Thyroid gland (tissue), 4 donors: ENCODE measurements at regions not wholly inside any gene's neighbourhood (a gene's known extent, or its start where the extent isn't known, plus 50 kb on each side); places are given as distances from the start of the nearest gene placed in this dataset.

Source experiments
- DNase-seq, 2 donors: peaks; one replicate each; pipeline ENCODE4 v3.0.0-alpha.2; 2019
- H3K27ac ChIP-seq, 3 donors: fragments of 200-600 bp; sonication (generic); 1 replicate in 2 of 3; 2 replicates in 1 of 3; pipeline ENCODE4 v1.5.1; 2016 to 2019; ENCODE audit warnings: mild to moderate bottlenecking in 1 of 3, moderate library complexity in 1 of 3
- H3K27me3 ChIP-seq: fragments of 200-600 bp; sonication (generic); one replicate; pipeline ENCODE4 v1.5.1; 2019
- H3K36me3 ChIP-seq, 2 donors: fragments of 200-600 bp; sonication (generic); one replicate each; pipeline ENCODE4 v1.5.1; 2016 to 2019
- H3K4me1 ChIP-seq, 2 donors: fragments of 200-600 bp; sonication (generic); one replicate each; pipeline ENCODE4 v1.5.1; 2017 to 2019
- H3K4me3 ChIP-seq, 3 donors: fragments of 200-600 bp; sonication (generic); replicated peaks in 1 of 3; 1 replicate in 2 of 3; 2 replicates in 1 of 3; pipeline ENCODE4 v1.5.1; 2016; ENCODE audit warnings: mild to moderate bottlenecking in 1 of 3
- H3K9me3 ChIP-seq: fragments of 200-600 bp; sonication (generic); one replicate; pipeline ENCODE4 v1.5.1; 2017
- POLR2A ChIP-seq, 2 donors: fragments of 450-650 bp; IDR thresholded peaks; one replicate each; pipeline ENCODE4 v1.6.1; 2017; ENCODE audit warnings: antibody characterized with exemption in 2 of 2, mild to moderate bottlenecking in 2 of 2, moderate library complexity in 1 of 2
- WGBS, 2 donors: methylation state at CpG; one replicate each; pipeline ENCODE4 v1.1.5; 2017; 5-methylcytosine and 5-hydroxymethylcytosine counted together
- intact Hi-C: fragments of 100-400 bp; cut with DNase I; formaldehyde crosslinking; loops from one replicate; pipeline ENCODE4 v1.15.1; 2023
- TF ChIP-seq, protein P1 (sequence below), 6 experiments: fragments of 200-600 bp in 3 of 6; fragments of 450-650 bp in 3 of 6; sonication (generic) in 3 of 6; IDR thresholded peaks; one replicate each; pipeline ENCODE4 v1.5.1; 2016 to 2019; ENCODE audit warnings: antibody characterized with exemption in 6 of 6, mild to moderate bottlenecking in 2 of 6, inconsistent platforms in 1 of 6, moderate library complexity in 1 of 6

GRCh38 chr15:87720235-87720634, 536.3 kb downstream of the NTRK3 start:
- Histone ChIP-seq H3K9me3 (no peaks in the 10 kb centered on the region), H3K27ac (no peak overlapping the region), H3K4me3 (no peak overlapping the region), H3K27me3 (no peaks in the 10 kb centered on the region), H3K4me1 (no peaks in the 10 kb centered on the region), H3K36me3 (no peaks in the 10 kb centered on the region)
- DNase-seq, result no peak
- TF ChIP-seq POLR2A (IDR thresholded peaks at IDR 0.05), result no peak
- TF ChIP-seq, protein P1, sequence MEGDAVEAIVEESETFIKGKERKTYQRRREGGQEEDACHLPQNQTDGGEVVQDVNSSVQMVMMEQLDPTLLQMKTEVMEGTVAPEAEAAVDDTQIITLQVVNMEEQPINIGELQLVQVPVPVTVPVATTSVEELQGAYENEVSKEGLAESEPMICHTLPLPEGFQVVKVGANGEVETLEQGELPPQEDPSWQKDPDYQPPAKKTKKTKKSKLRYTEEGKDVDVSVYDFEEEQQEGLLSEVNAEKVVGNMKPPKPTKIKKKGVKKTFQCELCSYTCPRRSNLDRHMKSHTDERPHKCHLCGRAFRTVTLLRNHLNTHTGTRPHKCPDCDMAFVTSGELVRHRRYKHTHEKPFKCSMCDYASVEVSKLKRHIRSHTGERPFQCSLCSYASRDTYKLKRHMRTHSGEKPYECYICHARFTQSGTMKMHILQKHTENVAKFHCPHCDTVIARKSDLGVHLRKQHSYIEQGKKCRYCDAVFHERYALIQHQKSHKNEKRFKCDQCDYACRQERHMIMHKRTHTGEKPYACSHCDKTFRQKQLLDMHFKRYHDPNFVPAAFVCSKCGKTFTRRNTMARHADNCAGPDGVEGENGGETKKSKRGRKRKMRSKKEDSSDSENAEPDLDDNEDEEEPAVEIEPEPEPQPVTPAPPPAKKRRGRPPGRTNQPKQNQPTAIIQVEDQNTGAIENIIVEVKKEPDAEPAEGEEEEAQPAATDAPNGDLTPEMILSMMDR (IDR thresholded peaks at IDR 0.05), result no peak
- intact Hi-C loops, result no loop called here
- 79 to 83% methylated on average over 3 of the region's 3 CpGs for WGBS, 2 donors

DNA sequence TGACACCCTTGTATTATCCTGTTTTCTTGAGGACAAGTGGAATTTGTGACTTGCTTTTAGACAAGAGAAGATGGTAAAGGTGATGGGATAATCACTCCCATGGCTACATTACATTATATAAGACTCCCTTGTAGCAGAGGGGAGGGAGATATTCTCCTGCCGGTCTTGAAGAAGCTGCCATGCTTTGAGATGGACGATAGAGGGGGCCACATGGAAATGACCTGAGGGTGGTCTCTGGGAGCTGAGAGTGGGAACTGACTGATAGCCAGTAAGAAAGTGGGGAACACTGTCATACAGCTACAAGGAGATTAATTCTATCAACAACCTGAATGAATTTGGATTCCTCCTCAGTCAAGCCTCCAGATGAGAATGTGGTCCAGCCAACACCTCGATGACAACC, 540.1 kb downstream of the NTRK3 start:
- intact Hi-C loops, result no loop called here
- Histone ChIP-seq H3K27ac (no peak overlapping the region), H3K36me3 (no peaks in the 10 kb centered on the region), H3K4me3 (no peak overlapping the region), H3K9me3 (no peaks in the 10 kb centered on the region), H3K27me3 (no peaks in the 10 kb centered on the region), H3K4me1 (no peaks in the 10 kb centered on the region)
- TF ChIP-seq, protein P1 (IDR thresholded peaks at IDR 0.05), result no peak
- TF ChIP-seq POLR2A (IDR thresholded peaks at IDR 0.05), result no peak
- WGBS, 2 donors, result 53 to 57% methylated on average over 3 of the region's 3 CpGs
- DNase-seq, result no peak

- Histone ChIP-seq H3K4me3 (no peak overlapping the region), H3K9me3 (no peaks in the 10 kb centered on the region), H3K4me1 (no peaks in the 10 kb centered on the region), H3K27me3 (no peaks in the 10 kb centered on the region), H3K36me3 (no peaks in the 10 kb centered on the region), H3K27ac (no peak overlapping the region)
- intact Hi-C loops, result no loop called here
- DNase-seq, result no peak
- TF ChIP-seq POLR2A (IDR thresholded peaks at IDR 0.05), result no peak
- TF ChIP-seq, protein P1 (IDR thresholded peaks at IDR 0.05), result no peak
- WGBS, 2 donors, result 60 to 63% methylated on average over 1 of the region's 1 CpG
These were observed 541.3 kb downstream of the NTRK3 start for GRCh38 chr15:87715252-87715651.

DNA sequence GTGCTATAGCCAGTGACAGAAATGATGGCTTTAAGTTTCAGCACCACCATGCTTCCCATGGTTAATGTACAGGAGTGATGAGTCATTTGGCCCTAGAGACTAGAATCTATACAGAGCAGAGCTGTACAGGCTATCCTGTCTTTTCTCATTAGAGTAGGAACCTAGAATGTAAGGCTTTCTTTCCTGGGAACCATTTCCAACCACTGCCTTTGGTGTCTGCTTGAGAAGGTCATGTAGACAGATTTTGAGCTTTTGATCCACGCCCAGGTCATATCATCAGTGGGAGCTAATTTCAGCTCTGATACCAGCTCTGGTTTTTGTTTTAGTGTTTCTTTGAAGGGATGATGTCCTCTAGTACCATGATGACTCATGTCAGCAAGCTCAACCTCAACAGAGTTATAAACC, 543.1 kb downstream of the NTRK3 start:
- no peak overlapping the region for H3K4me3 ChIP-seq
- DNase-seq, result no peak
- intact Hi-C loops, result no loop called here
- TF ChIP-seq, protein P1 (IDR thresholded peaks at IDR 0.05), result no peak
- TF ChIP-seq POLR2A (IDR thresholded peaks at IDR 0.05), result no peak
- H3K9me3 ChIP-seq, result no peaks in the 10 kb centered on the region
- WGBS, 2 donors, result 91 to 100% methylated on average over 1 of the region's 1 CpG
- no peaks in the 10 kb centered on the region for H3K27me3 ChIP-seq
- no peaks in the 10 kb centered on the region for H3K36me3 ChIP-seq
- H3K27ac ChIP-seq, result no peak overlapping the region
- H3K4me1 ChIP-seq, result no peaks in the 10 kb centered on the region

- H3K4me3 ChIP-seq, result no peak overlapping the region
- intact Hi-C loops, result no loop called here
- no peak for DNase-seq
- TF ChIP-seq, protein P1 (IDR thresholded peaks at IDR 0.05), result no peak
- TF ChIP-seq POLR2A (IDR thresholded peaks at IDR 0.05), result no peak
- H3K4me1 ChIP-seq, result no peaks in the 10 kb centered on the region
- no peak overlapping the region for H3K27ac ChIP-seq
- H3K27me3 ChIP-seq, result no peaks in the 10 kb centered on the region
- 54 to 60% methylated on average over 2 of the region's 2 CpGs for WGBS, 2 donors
- H3K9me3 ChIP-seq, result no peaks in the 10 kb centered on the region
- no peaks in the 10 kb centered on the region for H3K36me3 ChIP-seq
These were observed 544.3 kb downstream of the NTRK3 start for GRCh38 chr15:87712211-87712610.
